Cardiac muscle cell (in vitro differentiated cells and primary cell): ENCODE measurements at regions not wholly inside any gene's neighbourhood (a gene's known extent, or its start where the extent isn't known, plus 50 kb on each side); places are given as distances from the start of the nearest gene placed in this dataset.

Experiments
- DNase-seq, 2 donors: peaks; one replicate each; pipeline versions ENCODE4 v3.0.0 to v3.0.0-alpha.2; 2010 to 2017; ENCODE audit warnings: low read depth in 1 of 2, low spot score in 1 of 2
- H3K27ac ChIP-seq: fragments of 200-600 bp; sonication (generic); 2 replicates; pipeline ENCODE4 v1.5.1; 2016
- H3K27me3 ChIP-seq: fragments of 200-600 bp; sonication (generic); 2 replicates; pipeline ENCODE4 v1.6.0; 2016; ENCODE audit warnings: control low read depth
- H3K36me3 ChIP-seq: fragments of 200-600 bp; sonication (generic); 2 replicates; pipeline ENCODE4 v1.5.1; 2016; ENCODE audit warnings: control low read depth
- H3K4me1 ChIP-seq: fragments of 200-600 bp; sonication (generic); 2 replicates; pipeline ENCODE4 v1.8.1; 2017; ENCODE audit warnings: low read depth, mild to moderate bottlenecking, mixed run types
- H3K4me3 ChIP-seq: fragments of 200-600 bp; sonication (generic); 2 replicates; pipeline ENCODE4 v1.5.1; 2016; ENCODE audit warnings: mild to moderate bottlenecking
- H3K9me3 ChIP-seq: fragments of 200-600 bp; sonication (generic); 2 replicates; pipeline ENCODE4 v1.5.1; 2017; ENCODE audit warnings: low read depth, mild to moderate bottlenecking, control low read depth
- CTCF ChIP-seq: IDR thresholded peaks from 2 replicates; pipeline ENCODE4 v1.5.1; 2012; ENCODE audit warnings: low read depth, mild to moderate bottlenecking, low read length

GRCh38 chr13:72521940-72522661 is 205.3 kb downstream of the MZT1 start:
- H3K9me3 ChIP-seq: no peaks in the 10 kb centered on the region
- no peaks in the 10 kb centered on the region for H3K27me3 ChIP-seq
- TF ChIP-seq CTCF: no peak
- H3K4me1 ChIP-seq: no peaks in the 10 kb centered on the region
- H3K4me3 ChIP-seq: no peak overlapping the region
- H3K36me3 ChIP-seq: no peaks in the 10 kb centered on the region
- no peak for DNase-seq
- peak overlapping the region; percentile 6 for H3K27ac ChIP-seq

- H3K36me3 ChIP-seq: no peaks in the 10 kb centered on the region
- no peaks in the 10 kb centered on the region for H3K27me3 ChIP-seq
- no peaks in the 10 kb centered on the region for H3K9me3 ChIP-seq
- H3K4me1 ChIP-seq: no peaks in the 10 kb centered on the region
- TF ChIP-seq CTCF: no peak
- no peak overlapping the region for H3K4me3 ChIP-seq
- DNase-seq: peak in 1 of 2 donors; percentile 28
- no peak overlapping the region for H3K27ac ChIP-seq
Observed at GRCh38 chr13:72514146-72514545, 213.3 kb downstream of the MZT1 start.

GRCh38 chr13:72508392-72508791 is 219.0 kb downstream of the MZT1 start:
- Histone ChIP-seq H3K27ac (no peak overlapping the region), H3K4me3 (no peak overlapping the region), H3K4me1 (no peaks in the 10 kb centered on the region), H3K36me3 (no peaks in the 10 kb centered on the region), H3K9me3 (no peaks in the 10 kb centered on the region), H3K27me3 (no peaks in the 10 kb centered on the region)
- TF ChIP-seq CTCF: no peak
- no peak for DNase-seq

- no peaks in the 10 kb centered on the region for H3K27me3 ChIP-seq
- no peaks in the 10 kb centered on the region for H3K4me1 ChIP-seq
- H3K4me3 ChIP-seq: no peak overlapping the region
- no peak overlapping the region for H3K27ac ChIP-seq
- DNase-seq: peak in 1 of 2 donors; percentile 7
- H3K36me3 ChIP-seq: no peaks in the 10 kb centered on the region
- no peaks in the 10 kb centered on the region for H3K9me3 ChIP-seq
- no peak for TF ChIP-seq CTCF
Observed at GRCh38 chr13:72507416-72508199, 219.8 kb downstream of the MZT1 start.

- TF ChIP-seq CTCF: no peak
- no peaks in the 10 kb centered on the region for H3K27me3 ChIP-seq
- H3K27ac ChIP-seq: no peak overlapping the region
- H3K4me1 ChIP-seq: no peaks in the 10 kb centered on the region
- DNase-seq: no peak
- no peaks in the 10 kb centered on the region for H3K9me3 ChIP-seq
- H3K36me3 ChIP-seq: no peaks in the 10 kb centered on the region
- no peak overlapping the region for H3K4me3 ChIP-seq
Observed at GRCh38 chr13:72506706-72507105, 220.7 kb downstream of the MZT1 start.
